ENCODE measurements at regions not wholly inside any gene's neighbourhood (a gene's known extent, or its start where the extent isn't known, plus 50 kb on each side); places are given as distances from the start of the nearest gene placed in this dataset.
A peak's percentile ranks its signal among the peaks of the same experiment; 100 is the strongest.

GRCh38 chr18:44324361-44324760 lies 356.3 kb upstream of the SETBP1 start:
- in situ Hi-C loops (cut with HindIII; ENCODE audit: low pct_ligation_motif_present, low sequenced_read_pairs), result no loop called here
- no peaks in the 10 kb centered on the region for H3K36me3 ChIP-seq (replicated peaks)
- no peaks in the 10 kb centered on the region for H3K27me3 ChIP-seq (replicated peaks)
- no peak overlapping the region for H3K27ac ChIP-seq
- H3K4me3 ChIP-seq (ENCODE audit: low read depth, low read length), result no peak overlapping the region
- DNase-seq, result no peak
- no peak for TF ChIP-seq CTCF (IDR thresholded peaks at IDR 0.05; ENCODE audit: low read depth, low read length, missing control alignments)

- H3K36me3 ChIP-seq (replicated peaks), result no peaks in the 10 kb centered on the region
- in situ Hi-C loops (cut with HindIII; ENCODE audit: low pct_ligation_motif_present, low sequenced_read_pairs), result no loop called here
- H3K4me3 ChIP-seq (ENCODE audit: low read depth, low read length), result no peak overlapping the region
- no peak overlapping the region for H3K27ac ChIP-seq
- DNase-seq, result peak; percentile 66
- TF ChIP-seq CTCF (IDR thresholded peaks at IDR 0.05; ENCODE audit: low read depth, low read length, missing control alignments), result peak; percentile 75
- H3K27me3 ChIP-seq (replicated peaks), result no peaks in the 10 kb centered on the region
Observed at GRCh38 chr18:44325903-44326635, 354.6 kb upstream of the SETBP1 start.

GRCh38 chr18:44331656-44332570 lies 348.8 kb upstream of the SETBP1 start:
- no peak overlapping the region for H3K4me3 ChIP-seq (ENCODE audit: low read depth, low read length)
- no peaks in the 10 kb centered on the region for H3K27me3 ChIP-seq (replicated peaks)
- H3K27ac ChIP-seq, result no peak overlapping the region
- H3K36me3 ChIP-seq (replicated peaks), result no peaks in the 10 kb centered on the region
- no peak for TF ChIP-seq CTCF (IDR thresholded peaks at IDR 0.05; ENCODE audit: low read depth, low read length, missing control alignments)
- DNase-seq, result no peak
- in situ Hi-C loops (cut with HindIII; ENCODE audit: low pct_ligation_motif_present, low sequenced_read_pairs), result no loop called here

GRCh38 chr18:44341759-44342158 lies 338.9 kb upstream of the SETBP1 start:
- no peak for TF ChIP-seq CTCF (IDR thresholded peaks at IDR 0.05; ENCODE audit: low read depth, low read length, missing control alignments)
- Histone ChIP-seq H3K27ac (no peak overlapping the region), H3K27me3 (replicated peaks) (no peaks in the 10 kb centered on the region), H3K4me3 (ENCODE audit: low read depth, low read length) (no peak overlapping the region), H3K36me3 (replicated peaks) (no peaks in the 10 kb centered on the region)
- in situ Hi-C loops (cut with HindIII; ENCODE audit: low pct_ligation_motif_present, low sequenced_read_pairs), result no loop called here
- no peak for DNase-seq

- no peak for TF ChIP-seq CTCF (IDR thresholded peaks at IDR 0.05; ENCODE audit: low read depth, low read length, missing control alignments)
- H3K36me3 ChIP-seq (replicated peaks), result no peaks in the 10 kb centered on the region
- in situ Hi-C loops (cut with HindIII; ENCODE audit: low pct_ligation_motif_present, low sequenced_read_pairs), result no loop called here
- DNase-seq, result peak; percentile 22
- no peak overlapping the region for H3K27ac ChIP-seq
- H3K27me3 ChIP-seq (replicated peaks), result no peaks in the 10 kb centered on the region
- no peak overlapping the region for H3K4me3 ChIP-seq (ENCODE audit: low read depth, low read length)
Observed at GRCh38 chr18:44342162-44342561, 338.5 kb upstream of the SETBP1 start.

Measured in brain microvascular endothelial cell (primary cell).